Fibroblast of lung (primary cell): ENCODE measurements at regions not wholly inside any gene's neighbourhood (a gene's known extent, or its start where the extent isn't known, plus 50 kb on each side); places are given as distances from the start of the nearest gene placed in this dataset.

Source experiments
- DNase-seq, 2 donors: peaks; one replicate each; pipeline versions ENCODE4 v3.0.0 to v3.0.0-alpha.2; 2010; ENCODE audit warnings: low read depth in 2 of 2
- H2AFZ ChIP-seq: 2 replicates; pipeline ENCODE4 v1.5.1; 2012; ENCODE audit warnings: low read length, control low read depth, inconsistent platforms
- H3K27ac ChIP-seq: 2 replicates; pipeline ENCODE4 v1.5.1; 2011; ENCODE audit warnings: low read length, control low read depth; ENCODE audit not compliant: insufficient read depth
- H3K27me3 ChIP-seq: 2 replicates; pipeline ENCODE4 v1.5.1; 2011; ENCODE audit warnings: mild to moderate bottlenecking, low read length; ENCODE audit not compliant: control insufficient read depth, insufficient read depth
- H3K36me3 ChIP-seq: 2 replicates; pipeline ENCODE4 v1.5.1; 2011; ENCODE audit warnings: low read length; ENCODE audit not compliant: control insufficient read depth, insufficient read depth
- H3K4me1 ChIP-seq: 2 replicates; pipeline ENCODE4 v1.5.1; 2011; ENCODE audit warnings: low read length; ENCODE audit not compliant: control insufficient read depth, insufficient read depth; ENCODE audit errors: extremely low read depth
- H3K4me2 ChIP-seq: 2 replicates; pipeline ENCODE4 v1.5.1; 2011; ENCODE audit warnings: low read length, control low read depth; ENCODE audit not compliant: insufficient read depth; ENCODE audit errors: extremely low read depth
- H3K4me3 ChIP-seq, 4 experiments: fragments of 200-600 bp in 1 of 4; sonication (generic) in 1 of 4; replicated peaks in 1 of 4; 2 replicates each; pipeline ENCODE4 v1.5.1; 2011 to 2016; ENCODE audit warnings: low read length in 4 of 4, low read depth in 3 of 4, mild to moderate bottlenecking in 3 of 4, control low read depth in 2 of 4, inconsistent platforms in 1 of 4, mixed read lengths in 1 of 4; ENCODE audit not compliant: insufficient read depth in 1 of 4; ENCODE audit errors: control extremely low read depth in 1 of 4
- H3K79me2 ChIP-seq: 2 replicates; pipeline ENCODE4 v1.5.1; 2012; ENCODE audit warnings: mild to moderate bottlenecking, low read length, inconsistent platforms; ENCODE audit not compliant: control insufficient read depth, insufficient read depth
- H3K9ac ChIP-seq: 2 replicates; pipeline ENCODE4 v1.5.1; 2011; ENCODE audit warnings: mild to moderate bottlenecking, low read length, control low read depth; ENCODE audit not compliant: insufficient read depth
- H3K9me3 ChIP-seq: 2 replicates; pipeline ENCODE4 v1.5.1; 2012; ENCODE audit warnings: low read depth, low read length; ENCODE audit not compliant: control insufficient read depth, insufficient read depth
- H4K20me1 ChIP-seq: 2 replicates; pipeline ENCODE4 v1.5.1; 2011; ENCODE audit warnings: low read length; ENCODE audit not compliant: control insufficient read depth, insufficient read depth; ENCODE audit errors: extremely low read depth
- CTCF ChIP-seq, 2 donors: IDR thresholded peaks in 1 of 2; conservative IDR thresholded peaks in 1 of 2; 1 replicate in 1 of 2; 2 replicates in 1 of 2; pipeline ENCODE4 v1.5.1; 2011 to 2012; ENCODE audit warnings: low read length in 2 of 2, control low read depth in 1 of 2, inconsistent platforms in 1 of 2, low read depth in 1 of 2, mild to moderate bottlenecking in 1 of 2
- EZH2 ChIP-seq: IDR thresholded peaks from 2 replicates; pipeline ENCODE4 v1.5.1; 2012; ENCODE audit warnings: low read length, control low read depth, mild to moderate bottlenecking; ENCODE audit errors: missing control alignments

GRCh38 chr5:154627698-154628678, 127.2 kb upstream of the LARP1 start:
- H2AFZ ChIP-seq, result no peak overlapping the region
- H4K20me1 ChIP-seq, result no peaks in the 10 kb centered on the region
- no peak overlapping the region for H3K27ac ChIP-seq
- H3K4me3 ChIP-seq, result no peak overlapping the region
- H3K36me3 ChIP-seq, result no peaks in the 10 kb centered on the region
- H3K9me3 ChIP-seq, result no peaks in the 10 kb centered on the region
- TF ChIP-seq CTCF (conservative IDR thresholded peaks at IDR 0.05 in 1 of 2, IDR thresholded peaks at IDR 0.05 in 1 of 2; ENCODE audit: low read depth in 1 of 2, low read length in 2 of 2), result no peak
- no peak for TF ChIP-seq EZH2
- DNase-seq, result peak in 1 of 2 donors; percentile 85
- no peak overlapping the region for H3K4me2 ChIP-seq
- H3K4me1 ChIP-seq, result peaks cover 6% of the 10 kb centered on the region
- H3K27me3 ChIP-seq, result no peaks in the 10 kb centered on the region
- H3K79me2 ChIP-seq, result no peaks in the 10 kb centered on the region
- no peak overlapping the region for H3K9ac ChIP-seq

GRCh38 chr5:154626876-154627557, 128.2 kb upstream of the LARP1 start:
- H3K36me3 ChIP-seq, result no peaks in the 10 kb centered on the region
- DNase-seq, result no peak
- H3K4me2 ChIP-seq, result no peak overlapping the region
- H3K9me3 ChIP-seq, result no peaks in the 10 kb centered on the region
- TF ChIP-seq CTCF (conservative IDR thresholded peaks at IDR 0.05 in 1 of 2, IDR thresholded peaks at IDR 0.05 in 1 of 2; ENCODE audit: low read depth in 1 of 2, low read length in 2 of 2), result no peak
- no peak for TF ChIP-seq EZH2
- no peak overlapping the region for H3K9ac ChIP-seq
- peaks cover 6% of the 10 kb centered on the region for H3K4me1 ChIP-seq
- no peaks in the 10 kb centered on the region for H3K27me3 ChIP-seq
- H3K79me2 ChIP-seq, result no peaks in the 10 kb centered on the region
- H3K4me3 ChIP-seq, result no peak overlapping the region
- H3K27ac ChIP-seq, result no peak overlapping the region
- no peaks in the 10 kb centered on the region for H4K20me1 ChIP-seq
- H2AFZ ChIP-seq, result no peak overlapping the region

GRCh38 chr5:154625031-154625430, 130.1 kb upstream of the LARP1 start:
- no peaks in the 10 kb centered on the region for H3K79me2 ChIP-seq
- no peak overlapping the region for H3K4me3 ChIP-seq
- H3K4me1 ChIP-seq, result peaks cover 6% of the 10 kb centered on the region
- no peak overlapping the region for H2AFZ ChIP-seq
- TF ChIP-seq EZH2 (no peak), CTCF (conservative IDR thresholded peaks at IDR 0.05 in 1 of 2, IDR thresholded peaks at IDR 0.05 in 1 of 2; ENCODE audit: low read depth in 1 of 2, low read length in 2 of 2) (no peak)
- no peaks in the 10 kb centered on the region for H4K20me1 ChIP-seq
- H3K36me3 ChIP-seq, result no peaks in the 10 kb centered on the region
- no peak overlapping the region for H3K9ac ChIP-seq
- no peak overlapping the region for H3K27ac ChIP-seq
- DNase-seq, result no peak
- no peaks in the 10 kb centered on the region for H3K9me3 ChIP-seq
- no peaks in the 10 kb centered on the region for H3K27me3 ChIP-seq
- no peak overlapping the region for H3K4me2 ChIP-seq
